Spleen (tissue), 11 donors: ENCODE measurements at regions not wholly inside any gene's neighbourhood (a gene's known extent, or its start where the extent isn't known, plus 50 kb on each side); places are given as distances from the start of the nearest gene placed in this dataset.
A peak's percentile ranks its signal among the peaks of the same experiment; 100 is the strongest.

Source experiments
- DNase-seq: peaks from one replicate; pipeline ENCODE4 v3.0.0-alpha.2; 2020
- H3K27ac ChIP-seq, 8 donors: fragments of 200-600 bp; sonication (generic) in 7 of 8; 1 replicate in 4 of 8; 2 replicates in 4 of 8; pipeline versions ENCODE4 v1.5.0 to v1.8.0; 2016 to 2021; ENCODE audit warnings: inconsistent platforms in 4 of 8, mild to moderate bottlenecking in 4 of 8, moderate library complexity in 1 of 8
- H3K27me3 ChIP-seq, 7 donors: fragments of 200-600 bp; sonication (generic) in 6 of 7; replicated peaks in 1 of 7; 1 replicate in 4 of 7; 2 replicates in 3 of 7; pipeline versions ENCODE4 v1.5.0 to v1.8.0; 2016 to 2021; ENCODE audit warnings: inconsistent platforms in 3 of 7, mild to moderate bottlenecking in 1 of 7
- H3K36me3 ChIP-seq, 6 donors: fragments of 200-600 bp; sonication (generic) in 5 of 6; 1 replicate in 4 of 6; 2 replicates in 2 of 6; pipeline versions ENCODE4 v1.5.0 to v1.8.0; 2016 to 2021; ENCODE audit warnings: inconsistent platforms in 2 of 6
- H3K4me1 ChIP-seq, 6 donors: fragments of 200-600 bp; sonication (generic) in 5 of 6; 1 replicate in 3 of 6; 2 replicates in 3 of 6; pipeline versions ENCODE4 v1.5.0 to v1.8.0; 2016 to 2021; ENCODE audit warnings: inconsistent platforms in 3 of 6
- H3K4me3 ChIP-seq, 8 donors: fragments of 200-600 bp; sonication (generic) in 7 of 8; 1 replicate in 4 of 8; 2 replicates in 4 of 8; pipeline versions ENCODE4 v1.5.0 to v1.8.0; 2016 to 2021; ENCODE audit warnings: inconsistent platforms in 4 of 8, mild to moderate bottlenecking in 4 of 8, moderate library complexity in 2 of 8
- H3K9me3 ChIP-seq, 8 donors: fragments of 200-600 bp; sonication (generic) in 7 of 8; 1 replicate in 4 of 8; 2 replicates in 4 of 8; pipeline versions ENCODE4 v1.5.0 to v1.8.0; 2016 to 2021; ENCODE audit warnings: inconsistent platforms in 4 of 8
- CTCF ChIP-seq, 11 experiments: fragments of 200-600 bp in 7 of 11; fragments of 450-650 bp in 4 of 11; sonication (generic) in 4 of 11; IDR thresholded peaks in 8 of 11; conservative IDR thresholded peaks in 3 of 11; 1 replicate in 7 of 11; 2 replicates in 4 of 11; pipeline versions ENCODE4 v1.4.0 to v1.8.0; 2016 to 2021; ENCODE audit warnings: antibody characterized with exemption in 11 of 11, inconsistent platforms in 4 of 11, mild to moderate bottlenecking in 1 of 11
- POLR2A ChIP-seq, 3 donors: fragments of 450-650 bp; IDR thresholded peaks; one replicate each; pipeline ENCODE4 v1.5.1; 2017; ENCODE audit warnings: antibody characterized with exemption in 3 of 3, mild to moderate bottlenecking in 1 of 3
- POLR2AphosphoS5 ChIP-seq, 3 donors: sonication (generic); formaldehyde crosslinking; IDR thresholded peaks; one replicate each; pipeline ENCODE4 v1.5.1; 2017; ENCODE audit warnings: antibody characterized with exemption in 3 of 3
- WGBS, 5 donors: extraction: QIAGEN DNeasy Blood & Tissue Kit in 3 of 5; methylation state at CpG; one replicate each; pipeline versions ENCODE4 v1.1.5 to v1.1.7; 2013 to 2018; 5-methylcytosine and 5-hydroxymethylcytosine counted together
- intact Hi-C: fragments of 100-400 bp; cut with DNase I; formaldehyde crosslinking; loops from one replicate; pipeline ENCODE4 v1.15.0; 2023; ENCODE audit warnings: low total_unique reads
- donor health status: healthy with polysubstance abuse.
- donor health status: DM: no; HTN: no; CAD: no; lungs with moderate emphysema.
- donor health status: DM: no; HTN: no; CAD: no.
- donor health status: Bipolar disorder and iron deficiency.
- donor health status: healthy.
- donor health status: DM: no; HTN: no; CAD: no.
- donor health status: DM: yes; HTN: yes; CAD: no.

GRCh38 chr22:46076651-46077339 is 73.5 kb upstream of the PPARA start:
- peaks cover 13 to 98% (median 88%) of the 10 kb centered on the region in 6 donors for H3K4me1 ChIP-seq
- peak; percentile 74 for DNase-seq
- H3K4me3 ChIP-seq = peak overlapping the region in 6 of 8 donors; percentile 50 to 97 (median 80)
- 58 to 77% (median 64%) methylated on average over 23 of the region's 23 CpGs for WGBS, 5 donors
- intact Hi-C loops = loop anchor here (10.0 kb wide), 1 partner anchor 72 kb away; no protein-coding TSS in a partner anchor
- H3K27ac ChIP-seq = peak overlapping the region; percentile 10 to 98 (median 92)
- no peaks in the 10 kb centered on the region for H3K9me3 ChIP-seq
- H3K27me3 ChIP-seq = no peaks in the 10 kb centered on the region
- TF ChIP-seq POLR2A (IDR thresholded peaks at IDR 0.05) = no peak
- peak; percentile 53 to 68 (median 54) for TF ChIP-seq POLR2AphosphoS5 (IDR thresholded peaks at IDR 0.05)
- H3K36me3 ChIP-seq = peaks cover 0 to 74% (median 5%) of the 10 kb centered on the region in 6 donors

GRCh38 chr22:46077669-46078099 is 72.6 kb upstream of the PPARA start:
- peak overlapping the region; percentile 10 to 98 (median 92) for H3K27ac ChIP-seq
- intact Hi-C loops = loop anchor here (10.0 kb wide), 1 partner anchor 73 kb away; no protein-coding TSS in a partner anchor
- no peaks in the 10 kb centered on the region for H3K9me3 ChIP-seq
- 51 to 69% (median 67%) methylated on average over 12 of the region's 12 CpGs for WGBS, 5 donors
- peak overlapping the region in 6 of 8 donors; percentile 1 to 97 (median 80) for H3K4me3 ChIP-seq
- TF ChIP-seq POLR2A (IDR thresholded peaks at IDR 0.05) (no peak), POLR2AphosphoS5 (IDR thresholded peaks at IDR 0.05) (no peak), CTCF (IDR thresholded peaks at IDR 0.05 in 8 of 11, conservative IDR thresholded peaks at IDR 0.05 in 3 of 11) (no peak)
- no peaks in the 10 kb centered on the region for H3K27me3 ChIP-seq
- peak; percentile 43 for DNase-seq
- peaks cover 13 to 100% (median 87%) of the 10 kb centered on the region in 6 donors for H3K4me1 ChIP-seq
- peaks cover 0 to 76% (median 5%) of the 10 kb centered on the region in 6 donors for H3K36me3 ChIP-seq

GRCh38 chr22:46078241-46079092 is 71.9 kb upstream of the PPARA start:
- Histone ChIP-seq H3K9me3 (no peaks in the 10 kb centered on the region), H3K27me3 (no peaks in the 10 kb centered on the region), H3K4me3 (peak overlapping the region in 6 of 8 donors; percentile 1 to 97 (median 29)), H3K4me1 (peaks cover 13 to 100% (median 85%) of the 10 kb centered on the region in 6 donors), H3K27ac (peak overlapping the region; percentile 80 to 98 (median 92)), H3K36me3 (peaks cover 0 to 78% (median 5%) of the 10 kb centered on the region in 6 donors)
- TF ChIP-seq CTCF (IDR thresholded peaks at IDR 0.05 in 8 of 11, conservative IDR thresholded peaks at IDR 0.05 in 3 of 11) = no peak
- peak in 2 of 3 donors; percentile 54 to 75 for TF ChIP-seq POLR2AphosphoS5 (IDR thresholded peaks at IDR 0.05)
- no peak for TF ChIP-seq POLR2A (IDR thresholded peaks at IDR 0.05)
- DNase-seq = peak; percentile 76
- 58 to 81% (median 71%) methylated on average over 30 to 40 of the region's 40 CpGs for WGBS, 5 donors
- intact Hi-C loops = loop anchor here (10.0 kb wide), 1 partner anchor 74 kb away; no protein-coding TSS in a partner anchor

- Histone ChIP-seq H3K27me3 (no peaks in the 10 kb centered on the region), H3K27ac (peak overlapping the region; percentile 80 to 98 (median 92)), H3K36me3 (peaks cover 0 to 78% (median 5%) of the 10 kb centered on the region in 6 donors), H3K9me3 (no peaks in the 10 kb centered on the region), H3K4me1 (peaks cover 15 to 100% (median 85%) of the 10 kb centered on the region in 6 donors), H3K4me3 (peak overlapping the region in 6 of 8 donors; percentile 23 to 97 (median 30))
- TF ChIP-seq POLR2A (IDR thresholded peaks at IDR 0.05) = no peak
- TF ChIP-seq CTCF (IDR thresholded peaks at IDR 0.05 in 8 of 11, conservative IDR thresholded peaks at IDR 0.05 in 3 of 11) = no peak
- TF ChIP-seq POLR2AphosphoS5 (IDR thresholded peaks at IDR 0.05) = no peak
- intact Hi-C loops = loop anchor here (10.0 kb wide), 1 partner anchor 74 kb away; no protein-coding TSS in a partner anchor
- WGBS, 5 donors = 59 to 81% (median 66%) methylated on average over 10 to 21 of the region's 21 CpGs
- peak; percentile 61 for DNase-seq
Measured at GRCh38 chr22:46079093-46079860, 71.0 kb upstream of the PPARA start.
